ENCODE measurements at regions not wholly inside any gene's neighbourhood (a gene's known extent, or its start where the extent isn't known, plus 50 kb on each side); places are given as distances from the start of the nearest gene placed in this dataset.

DNA sequence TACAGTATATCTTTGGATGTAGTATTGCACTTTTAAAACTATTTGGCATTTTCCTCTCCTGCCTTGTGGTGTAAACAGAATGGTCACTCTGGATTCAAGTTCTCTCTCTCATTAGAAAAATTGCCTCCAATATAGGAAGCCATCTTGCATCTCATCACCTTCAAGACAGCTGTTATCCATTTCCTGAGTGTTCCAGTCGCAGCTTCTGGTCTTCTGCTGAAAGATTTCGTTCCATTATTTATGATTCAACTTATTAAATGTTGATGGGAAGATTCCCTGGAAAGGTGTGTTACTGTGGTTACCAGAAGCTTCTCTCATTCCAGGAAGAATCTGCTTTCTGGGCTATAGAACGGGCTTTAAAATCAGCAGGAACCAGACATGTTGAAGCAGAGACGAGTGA lies 568.3 kb upstream of the SLIT2 start:
- H4K8ac ChIP-seq (ENCODE audit: low read depth, low read length), result no peak overlapping the region
- H2AFZ ChIP-seq (ENCODE audit: insufficient read depth, low read length, poor library complexity), result no peak overlapping the region
- H3K4ac ChIP-seq (ENCODE audit: low read depth, low read length), result no peak overlapping the region
- no peak overlapping the region for H4K12ac ChIP-seq (ENCODE audit: low read depth, low read length)
- no peak overlapping the region for H2BK12ac ChIP-seq (ENCODE audit: low read length)
- no peaks in the 10 kb centered on the region for H3K27me3 ChIP-seq (ENCODE audit: insufficient read depth, low read length)
- no peaks in the 10 kb centered on the region for H3K36me3 ChIP-seq (ENCODE audit: control insufficient read depth in 1 of 2, insufficient read depth in 2 of 2, low read length in 2 of 2)
- no peak overlapping the region for H3K14ac ChIP-seq (ENCODE audit: low read length)
- H2AK5ac ChIP-seq (ENCODE audit: low read length), result no peak overlapping the region
- H2BK120ac ChIP-seq (ENCODE audit: insufficient read depth, low read length, poor library complexity), result no peak overlapping the region
- no peak overlapping the region for H4K91ac ChIP-seq (ENCODE audit: low read depth, low read length)
- no peak overlapping the region for H3K23ac ChIP-seq (ENCODE audit: low read length)
- no peak overlapping the region for H3K9ac ChIP-seq (ENCODE audit: low read length)
- peaks cover 5% of the 10 kb centered on the region for H3K79me1 ChIP-seq (ENCODE audit: low read length)
- no peaks in the 10 kb centered on the region for H3K79me2 ChIP-seq (ENCODE audit: control insufficient read depth, insufficient read depth, low read length, poor library complexity)
- no peak for DNase-seq
- H3K18ac ChIP-seq (ENCODE audit: low read length), result no peak overlapping the region
- no peak overlapping the region for H3K4me2 ChIP-seq (ENCODE audit: low read length)
- no peak overlapping the region for H3K4me3 ChIP-seq (ENCODE audit: low read depth, low read length)
- no peak overlapping the region for H2BK5ac ChIP-seq (ENCODE audit: low read depth, low read length, poor library complexity)
- no peaks in the 10 kb centered on the region for H3K4me1 ChIP-seq (ENCODE audit: control insufficient read depth in 1 of 2, insufficient read depth in 2 of 2, low read length in 2 of 2)
- H3K9me3 ChIP-seq (ENCODE audit: insufficient read depth, low read depth, low read length), result no peaks in the 10 kb centered on the region
- H3K27ac ChIP-seq (ENCODE audit: low read depth, low read length), result no peak overlapping the region
- no CpG with 5 or more reads among the region's 4 CpGs for WGBS (ENCODE audit: extremely low coverage, insufficient coverage, insufficient read length)

DNA sequence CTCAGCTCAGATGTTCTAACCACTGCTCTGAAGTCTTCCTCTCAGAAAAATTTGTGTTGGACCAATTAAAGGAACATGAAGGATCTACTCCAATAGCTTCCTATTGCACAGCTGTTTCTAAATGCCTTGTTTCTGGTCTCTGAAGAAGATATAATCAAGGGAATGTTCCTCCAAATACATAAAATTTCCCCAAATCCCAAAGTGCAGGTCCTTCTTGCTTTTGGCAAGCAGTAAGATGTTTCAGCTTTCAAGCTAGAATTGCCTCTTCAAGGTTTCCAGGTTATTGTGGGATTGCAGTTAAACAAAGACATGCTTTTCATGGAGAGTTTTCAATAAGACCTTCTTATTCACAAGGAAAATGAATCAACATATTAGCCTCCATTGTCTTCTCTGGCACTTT lies 574.5 kb upstream of the SLIT2 start:
- no peak overlapping the region for H3K14ac ChIP-seq (ENCODE audit: low read length)
- no peak overlapping the region for H3K4me3 ChIP-seq (ENCODE audit: low read depth, low read length)
- H2BK5ac ChIP-seq (ENCODE audit: low read depth, low read length, poor library complexity), result no peak overlapping the region
- no peak overlapping the region for H3K23ac ChIP-seq (ENCODE audit: low read length)
- H3K36me3 ChIP-seq (ENCODE audit: control insufficient read depth in 1 of 2, insufficient read depth in 2 of 2, low read length in 2 of 2), result no peaks in the 10 kb centered on the region
- H4K91ac ChIP-seq (ENCODE audit: low read depth, low read length), result no peak overlapping the region
- H3K27me3 ChIP-seq (ENCODE audit: insufficient read depth, low read length), result no peaks in the 10 kb centered on the region
- no peak overlapping the region for H4K12ac ChIP-seq (ENCODE audit: low read depth, low read length)
- no peak overlapping the region for H2AFZ ChIP-seq (ENCODE audit: insufficient read depth, low read length, poor library complexity)
- no peak overlapping the region for H2BK12ac ChIP-seq (ENCODE audit: low read length)
- no peaks in the 10 kb centered on the region for H3K79me1 ChIP-seq (ENCODE audit: low read length)
- no peaks in the 10 kb centered on the region for H3K4me1 ChIP-seq (ENCODE audit: control insufficient read depth in 1 of 2, insufficient read depth in 2 of 2, low read length in 2 of 2)
- H3K9me3 ChIP-seq (ENCODE audit: insufficient read depth, low read depth, low read length), result no peaks in the 10 kb centered on the region
- no peak overlapping the region for H3K9ac ChIP-seq (ENCODE audit: low read length)
- H3K4ac ChIP-seq (ENCODE audit: low read depth, low read length), result no peak overlapping the region
- H3K27ac ChIP-seq (ENCODE audit: low read depth, low read length), result no peak overlapping the region
- H4K8ac ChIP-seq (ENCODE audit: low read depth, low read length), result no peak overlapping the region
- no peak for DNase-seq
- H3K4me2 ChIP-seq (ENCODE audit: low read length), result no peak overlapping the region
- no peak overlapping the region for H3K18ac ChIP-seq (ENCODE audit: low read length)
- H3K79me2 ChIP-seq (ENCODE audit: control insufficient read depth, insufficient read depth, low read length, poor library complexity), result no peaks in the 10 kb centered on the region
- H2AK5ac ChIP-seq (ENCODE audit: low read length), result no peak overlapping the region
- no peak overlapping the region for H2BK120ac ChIP-seq (ENCODE audit: insufficient read depth, low read length, poor library complexity)

DNA sequence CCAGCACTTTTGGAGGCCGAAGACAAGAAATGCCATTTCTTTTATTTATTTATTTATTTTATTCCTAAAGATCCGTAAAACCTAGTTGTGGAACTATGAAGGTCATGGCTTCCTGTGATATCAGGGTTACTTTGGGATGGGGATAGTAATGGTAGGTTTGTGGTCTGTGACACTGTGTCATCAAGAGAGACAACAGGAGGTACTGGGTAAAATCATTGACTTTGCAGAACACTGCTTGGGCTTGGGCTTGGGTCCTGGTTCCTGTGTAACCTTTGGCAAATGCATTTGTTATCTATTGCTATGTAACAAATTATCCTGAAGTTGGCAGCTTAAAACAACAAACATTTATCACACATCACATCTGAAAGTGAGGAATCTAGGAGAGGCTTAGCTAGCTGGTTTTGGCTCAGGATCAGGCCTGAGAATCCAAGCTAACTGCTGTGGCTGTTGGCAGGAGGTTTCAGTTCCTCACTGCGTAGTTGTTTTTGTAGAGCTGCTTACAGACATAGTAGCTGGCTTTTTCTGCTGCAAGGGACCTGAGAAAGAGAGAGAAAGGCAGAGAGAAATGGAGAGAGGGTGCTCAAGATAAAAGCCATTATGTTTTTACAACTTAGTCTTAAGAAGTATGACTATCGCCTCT lies 576.4 kb upstream of the SLIT2 start:
- Histone ChIP-seq H4K8ac (ENCODE audit: low read depth, low read length) (no peak overlapping the region), H3K4me1 (ENCODE audit: control insufficient read depth in 1 of 2, insufficient read depth in 2 of 2, low read length in 2 of 2) (no peaks in the 10 kb centered on the region), H3K79me2 (ENCODE audit: control insufficient read depth, insufficient read depth, low read length, poor library complexity) (no peaks in the 10 kb centered on the region), H2AFZ (ENCODE audit: insufficient read depth, low read length, poor library complexity) (no peak overlapping the region), H3K36me3 (ENCODE audit: control insufficient read depth in 1 of 2, insufficient read depth in 2 of 2, low read length in 2 of 2) (no peaks in the 10 kb centered on the region), H3K27me3 (ENCODE audit: insufficient read depth, low read length) (no peaks in the 10 kb centered on the region), H3K79me1 (ENCODE audit: low read length) (no peaks in the 10 kb centered on the region), H3K4me2 (ENCODE audit: low read length) (no peak overlapping the region), H4K91ac (ENCODE audit: low read depth, low read length) (no peak overlapping the region), H2BK120ac (ENCODE audit: insufficient read depth, low read length, poor library complexity) (no peak overlapping the region), H2BK5ac (ENCODE audit: low read depth, low read length, poor library complexity) (no peak overlapping the region), H4K12ac (ENCODE audit: low read depth, low read length) (no peak overlapping the region), H3K18ac (ENCODE audit: low read length) (no peak overlapping the region), H3K9me3 (ENCODE audit: insufficient read depth, low read depth, low read length) (no peaks in the 10 kb centered on the region), H2AK5ac (ENCODE audit: low read length) (no peak overlapping the region), H3K4ac (ENCODE audit: low read depth, low read length) (no peak overlapping the region), H3K27ac (ENCODE audit: low read depth, low read length) (no peak overlapping the region), H3K23ac (ENCODE audit: low read length) (no peak overlapping the region), H2BK12ac (ENCODE audit: low read length) (no peak overlapping the region), H3K14ac (ENCODE audit: low read length) (no peak overlapping the region), H3K4me3 (ENCODE audit: low read depth, low read length) (no peak overlapping the region), H3K9ac (ENCODE audit: low read length) (no peak overlapping the region)
- no peak for DNase-seq
- whole genome bisulfite sequencing (ENCODE audit: extremely low coverage, insufficient coverage, insufficient read length), result no CpG with 5 or more reads among the region's 4 CpGs

DNA sequence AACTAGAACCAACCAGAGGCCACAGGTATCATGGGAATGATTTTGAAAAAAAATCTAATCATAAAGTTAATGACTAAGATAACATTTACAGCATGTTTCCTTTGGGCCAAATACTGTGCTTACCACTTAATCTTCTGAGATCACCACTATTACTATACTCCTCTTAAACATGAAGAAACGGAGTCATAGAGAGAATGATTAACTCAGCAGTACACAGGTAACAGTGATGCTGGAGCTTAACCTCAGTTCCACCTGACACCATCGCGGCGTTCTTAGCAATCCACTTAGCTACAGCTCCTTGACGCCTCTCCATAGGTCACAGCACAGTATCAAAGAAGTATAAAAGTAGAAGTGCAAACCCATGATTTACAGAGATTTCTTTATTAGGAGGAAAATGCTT lies 592.6 kb upstream of the SLIT2 start:
- H3K9me3 ChIP-seq (ENCODE audit: insufficient read depth, low read depth, low read length), result no peaks in the 10 kb centered on the region
- H3K23ac ChIP-seq (ENCODE audit: low read length), result no peak overlapping the region
- no peaks in the 10 kb centered on the region for H3K27me3 ChIP-seq (ENCODE audit: insufficient read depth, low read length)
- no peak overlapping the region for H3K27ac ChIP-seq (ENCODE audit: low read depth, low read length)
- no peak overlapping the region for H3K18ac ChIP-seq (ENCODE audit: low read length)
- H3K79me1 ChIP-seq (ENCODE audit: low read length), result no peaks in the 10 kb centered on the region
- no peak overlapping the region for H4K12ac ChIP-seq (ENCODE audit: low read depth, low read length)
- no peak overlapping the region for H2BK120ac ChIP-seq (ENCODE audit: insufficient read depth, low read length, poor library complexity)
- no peak overlapping the region for H3K4me2 ChIP-seq (ENCODE audit: low read length)
- H3K79me2 ChIP-seq (ENCODE audit: control insufficient read depth, insufficient read depth, low read length, poor library complexity), result no peaks in the 10 kb centered on the region
- H2AK5ac ChIP-seq (ENCODE audit: low read length), result no peak overlapping the region
- H3K4ac ChIP-seq (ENCODE audit: low read depth, low read length), result no peak overlapping the region
- H4K91ac ChIP-seq (ENCODE audit: low read depth, low read length), result no peak overlapping the region
- no peaks in the 10 kb centered on the region for H3K4me1 ChIP-seq (ENCODE audit: control insufficient read depth in 1 of 2, insufficient read depth in 2 of 2, low read length in 2 of 2)
- no peak overlapping the region for H4K8ac ChIP-seq (ENCODE audit: low read depth, low read length)
- no peak overlapping the region for H2AFZ ChIP-seq (ENCODE audit: insufficient read depth, low read length, poor library complexity)
- no CpG with 5 or more reads among the region's 5 CpGs for WGBS (ENCODE audit: extremely low coverage, insufficient coverage, insufficient read length)
- DNase-seq, result no peak
- H2BK12ac ChIP-seq (ENCODE audit: low read length), result no peak overlapping the region
- no peak overlapping the region for H3K9ac ChIP-seq (ENCODE audit: low read length)
- no peak overlapping the region for H2BK5ac ChIP-seq (ENCODE audit: low read depth, low read length, poor library complexity)
- no peak overlapping the region for H3K14ac ChIP-seq (ENCODE audit: low read length)
- H3K36me3 ChIP-seq (ENCODE audit: control insufficient read depth in 1 of 2, insufficient read depth in 2 of 2, low read length in 2 of 2), result no peaks in the 10 kb centered on the region
- H3K4me3 ChIP-seq (ENCODE audit: low read depth, low read length), result no peak overlapping the region
